ENCODE measurements at regions not wholly inside any gene's neighbourhood (a gene's known extent, or its start where the extent isn't known, plus 50 kb on each side); places are given as distances from the start of the nearest gene placed in this dataset.
A peak's percentile ranks its signal among the peaks of the same experiment; 100 is the strongest.

DNA sequence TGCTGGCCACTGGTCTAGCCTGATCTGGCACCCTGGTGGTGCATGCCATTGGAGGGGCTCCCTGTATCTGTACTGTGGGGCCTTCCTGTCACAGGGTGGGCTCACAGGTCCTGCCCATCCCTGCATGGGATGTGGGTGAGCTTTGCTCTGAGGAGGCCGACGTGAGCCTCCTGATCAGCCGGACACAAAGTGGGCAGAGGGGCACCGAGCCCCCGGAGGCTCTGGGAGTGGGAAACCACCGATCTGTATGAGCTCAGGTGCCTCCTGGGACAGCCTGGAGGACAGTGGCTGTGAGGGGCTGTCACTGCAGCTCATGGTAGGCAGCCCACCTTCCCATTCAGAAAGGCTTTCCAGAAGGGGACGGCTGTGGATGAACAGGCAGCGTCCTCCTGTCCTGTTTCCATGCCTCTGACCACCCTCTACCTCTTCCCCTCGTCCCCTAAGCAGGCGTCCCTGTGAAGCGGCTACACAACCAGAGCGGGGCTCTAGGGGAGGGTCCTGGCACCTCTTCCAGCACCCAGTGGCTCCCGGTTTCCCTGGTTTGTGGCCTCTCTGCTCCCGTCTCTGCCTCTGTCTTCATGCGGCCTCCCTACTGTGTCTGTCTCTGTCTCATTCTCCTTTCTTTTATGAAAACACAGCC lies 112.5 kb upstream of the OTOS start:
- peak in 1 of 2 experiments; percentile 38 for DNase-seq (ENCODE audit: low read depth in 1 of 2, low spot score in 2 of 2)
- H3K9me3 ChIP-seq (replicated peaks) = no peaks in the 10 kb centered on the region
- H3K36me3 ChIP-seq = no peaks in the 10 kb centered on the region
- peaks cover 14% of the 10 kb centered on the region for H3K4me1 ChIP-seq (replicated peaks)
- no peak overlapping the region for H3K4me3 ChIP-seq
- H3K27ac ChIP-seq = no peak overlapping the region
- no peaks in the 10 kb centered on the region for H3K27me3 ChIP-seq (replicated peaks)

DNA sequence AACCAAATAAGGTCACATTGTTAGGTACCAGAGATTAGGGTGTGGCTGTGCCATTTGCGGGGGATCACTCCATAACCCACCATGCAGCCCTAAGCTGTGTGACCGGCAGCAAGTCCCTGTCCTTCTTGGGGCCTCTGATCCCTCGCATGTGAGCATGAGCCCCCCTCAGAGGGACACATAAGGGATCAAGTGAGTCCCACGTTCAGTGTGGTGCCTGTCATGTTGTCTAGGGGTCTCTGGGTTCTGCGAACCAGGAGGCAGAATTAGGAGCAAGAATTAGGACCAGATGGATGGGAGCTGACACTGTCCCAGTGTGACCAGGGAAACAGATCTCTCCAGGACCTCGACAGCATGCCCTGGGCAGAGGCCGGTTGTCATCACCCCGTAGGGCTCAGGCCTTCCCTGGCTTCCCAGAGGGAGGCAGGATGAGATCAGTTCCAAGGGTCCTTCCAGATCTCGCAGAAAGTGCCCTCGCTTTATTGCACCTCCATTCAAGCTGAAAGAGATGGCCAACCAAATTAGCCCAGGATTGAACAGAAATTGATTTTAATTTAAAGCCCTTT lies 113.2 kb upstream of the OTOS start:
- Histone ChIP-seq H3K4me1 (replicated peaks) (peaks cover 14% of the 10 kb centered on the region), H3K27me3 (replicated peaks) (no peaks in the 10 kb centered on the region), H3K27ac (no peak overlapping the region), H3K36me3 (no peaks in the 10 kb centered on the region), H3K4me3 (no peak overlapping the region), H3K9me3 (replicated peaks) (no peaks in the 10 kb centered on the region)
- DNase-seq (ENCODE audit: low read depth in 1 of 2, low spot score in 2 of 2) = no peak

GRCh38 chr2:240254337-240255164 lies 114.1 kb upstream of the OTOS start:
- H3K36me3 ChIP-seq = no peaks in the 10 kb centered on the region
- no peaks in the 10 kb centered on the region for H3K27me3 ChIP-seq (replicated peaks)
- no peak overlapping the region for H3K4me3 ChIP-seq
- DNase-seq (ENCODE audit: low read depth in 1 of 2, low spot score in 2 of 2) = peak in 1 of 2 experiments; percentile 37
- no peaks in the 10 kb centered on the region for H3K9me3 ChIP-seq (replicated peaks)
- H3K27ac ChIP-seq = no peak overlapping the region
- H3K4me1 ChIP-seq (replicated peaks) = peaks cover 14% of the 10 kb centered on the region

- peaks cover 14% of the 10 kb centered on the region for H3K4me1 ChIP-seq (replicated peaks)
- no peak for DNase-seq (ENCODE audit: low read depth in 1 of 2, low spot score in 2 of 2)
- H3K4me3 ChIP-seq = no peak overlapping the region
- H3K27ac ChIP-seq = no peak overlapping the region
- H3K27me3 ChIP-seq (replicated peaks) = no peaks in the 10 kb centered on the region
- H3K9me3 ChIP-seq (replicated peaks) = no peaks in the 10 kb centered on the region
- no peaks in the 10 kb centered on the region for H3K36me3 ChIP-seq
Measured at GRCh38 chr2:240255165-240255491, 114.7 kb upstream of the OTOS start.

GRCh38 chr2:240255811-240256703 lies 115.6 kb upstream of the OTOS start:
- H3K4me1 ChIP-seq (replicated peaks) = peaks cover 9% of the 10 kb centered on the region
- H3K27me3 ChIP-seq (replicated peaks) = no peaks in the 10 kb centered on the region
- no peak overlapping the region for H3K4me3 ChIP-seq
- H3K9me3 ChIP-seq (replicated peaks) = no peaks in the 10 kb centered on the region
- peak in 1 of 2 experiments; percentile 34 for DNase-seq (ENCODE audit: low read depth in 1 of 2, low spot score in 2 of 2)
- no peak overlapping the region for H3K27ac ChIP-seq
- no peaks in the 10 kb centered on the region for H3K36me3 ChIP-seq

GRCh38 chr2:240256704-240257637 lies 116.5 kb upstream of the OTOS start:
- peak in 1 of 2 experiments; percentile 35 for DNase-seq (ENCODE audit: low read depth in 1 of 2, low spot score in 2 of 2)
- Histone ChIP-seq H3K36me3 (no peaks in the 10 kb centered on the region), H3K9me3 (replicated peaks) (no peaks in the 10 kb centered on the region), H3K27me3 (replicated peaks) (no peaks in the 10 kb centered on the region), H3K4me3 (no peak overlapping the region), H3K27ac (no peak overlapping the region), H3K4me1 (replicated peaks) (no peaks in the 10 kb centered on the region; the same call in 1 of the 2 replicates)

DNA sequence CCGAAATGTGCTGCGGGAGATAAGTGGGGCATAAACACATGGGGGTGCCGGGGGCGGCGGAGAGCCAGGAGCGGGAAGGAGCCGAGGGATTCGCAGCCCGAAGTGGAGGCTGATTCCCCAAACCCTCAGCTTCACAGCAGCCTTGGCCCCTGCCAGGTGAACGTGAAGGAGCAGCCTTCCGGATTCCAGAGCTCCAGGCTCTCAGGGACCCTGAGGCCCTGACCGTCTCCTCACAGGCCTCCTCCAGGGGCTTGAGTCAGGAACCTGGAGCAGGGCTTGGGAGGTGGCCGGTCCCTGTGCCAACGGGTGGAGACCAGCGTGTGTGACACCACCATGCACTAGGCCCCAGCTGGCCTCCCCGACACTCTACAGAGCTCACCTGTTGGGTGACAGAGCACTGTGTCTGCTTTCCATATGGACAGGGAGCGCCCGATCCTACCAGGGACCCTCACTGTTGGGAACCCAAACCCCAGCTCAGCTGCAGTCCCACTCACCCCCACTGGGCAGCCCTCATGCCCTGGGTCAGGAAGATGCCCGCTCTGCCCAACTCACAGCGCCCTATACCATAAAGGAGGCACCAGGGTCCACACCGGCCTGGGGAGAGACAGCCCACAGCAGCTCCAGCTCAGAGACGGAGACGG lies 117.6 kb upstream of the OTOS start:
- Histone ChIP-seq H3K36me3 (no peaks in the 10 kb centered on the region), H3K4me3 (no peak overlapping the region), H3K4me1 (replicated peaks) (no peaks in the 10 kb centered on the region), H3K27ac (no peak overlapping the region), H3K9me3 (replicated peaks) (peaks cover 3% of the 10 kb centered on the region; the same call in 1 of the 2 replicates), H3K27me3 (replicated peaks) (no peaks in the 10 kb centered on the region)
- no peak for DNase-seq (ENCODE audit: low read depth in 1 of 2, low spot score in 2 of 2)

- H3K4me3 ChIP-seq = no peak overlapping the region
- DNase-seq (ENCODE audit: low read depth in 1 of 2, low spot score in 2 of 2) = no peak
- no peaks in the 10 kb centered on the region for H3K36me3 ChIP-seq
- peaks cover 3% of the 10 kb centered on the region; the same call in 1 of the 2 replicates for H3K9me3 ChIP-seq (replicated peaks)
- no peaks in the 10 kb centered on the region for H3K4me1 ChIP-seq (replicated peaks)
- no peaks in the 10 kb centered on the region for H3K27me3 ChIP-seq (replicated peaks)
- H3K27ac ChIP-seq = no peak overlapping the region
Measured at GRCh38 chr2:240258685-240259084, 118.2 kb upstream of the OTOS start.

- Histone ChIP-seq H3K27me3 (replicated peaks) (no peaks in the 10 kb centered on the region), H3K4me3 (no peak overlapping the region), H3K27ac (no peak overlapping the region), H3K9me3 (replicated peaks) (peaks cover 3% of the 10 kb centered on the region; the same call in 1 of the 2 replicates), H3K4me1 (replicated peaks) (no peaks in the 10 kb centered on the region), H3K36me3 (no peaks in the 10 kb centered on the region)
- DNase-seq (ENCODE audit: low read depth in 1 of 2, low spot score in 2 of 2) = no peak
Measured at GRCh38 chr2:240259201-240259923, 118.9 kb upstream of the OTOS start.

GRCh38 chr2:240259924-240260529 lies 119.6 kb upstream of the OTOS start:
- peaks cover 3% of the 10 kb centered on the region; the same call in 1 of the 2 replicates for H3K9me3 ChIP-seq (replicated peaks)
- H3K36me3 ChIP-seq = no peaks in the 10 kb centered on the region
- no peak for DNase-seq (ENCODE audit: low read depth in 1 of 2, low spot score in 2 of 2)
- H3K4me1 ChIP-seq (replicated peaks) = no peaks in the 10 kb centered on the region
- no peak overlapping the region for H3K4me3 ChIP-seq
- H3K27me3 ChIP-seq (replicated peaks) = no peaks in the 10 kb centered on the region
- no peak overlapping the region for H3K27ac ChIP-seq

GRCh38 chr2:240260664-240261063 lies 120.2 kb upstream of the OTOS start:
- Histone ChIP-seq H3K4me3 (no peak overlapping the region), H3K9me3 (replicated peaks) (peaks cover 3% of the 10 kb centered on the region; the same call in 1 of the 2 replicates), H3K4me1 (replicated peaks) (no peaks in the 10 kb centered on the region), H3K27me3 (replicated peaks) (no peaks in the 10 kb centered on the region), H3K27ac (no peak overlapping the region), H3K36me3 (no peaks in the 10 kb centered on the region)
- no peak for DNase-seq (ENCODE audit: low read depth in 1 of 2, low spot score in 2 of 2)

All from SJSA1 (cell line).